GM12872 (cell line): ENCODE measurements at regions not wholly inside any gene's neighbourhood (a gene's known extent, or its start where the extent isn't known, plus 50 kb on each side); places are given as distances from the start of the nearest gene placed in this dataset.

Experiments used
- TF ChIP-seq, protein P1 (sequence below): IDR thresholded peaks from 3 replicates; pipeline ENCODE4 v1.5.1; 2011; ENCODE audit warnings: low read depth, mild to moderate bottlenecking, low read length, moderate library complexity; ENCODE audit not compliant: insufficient read depth

DNA sequence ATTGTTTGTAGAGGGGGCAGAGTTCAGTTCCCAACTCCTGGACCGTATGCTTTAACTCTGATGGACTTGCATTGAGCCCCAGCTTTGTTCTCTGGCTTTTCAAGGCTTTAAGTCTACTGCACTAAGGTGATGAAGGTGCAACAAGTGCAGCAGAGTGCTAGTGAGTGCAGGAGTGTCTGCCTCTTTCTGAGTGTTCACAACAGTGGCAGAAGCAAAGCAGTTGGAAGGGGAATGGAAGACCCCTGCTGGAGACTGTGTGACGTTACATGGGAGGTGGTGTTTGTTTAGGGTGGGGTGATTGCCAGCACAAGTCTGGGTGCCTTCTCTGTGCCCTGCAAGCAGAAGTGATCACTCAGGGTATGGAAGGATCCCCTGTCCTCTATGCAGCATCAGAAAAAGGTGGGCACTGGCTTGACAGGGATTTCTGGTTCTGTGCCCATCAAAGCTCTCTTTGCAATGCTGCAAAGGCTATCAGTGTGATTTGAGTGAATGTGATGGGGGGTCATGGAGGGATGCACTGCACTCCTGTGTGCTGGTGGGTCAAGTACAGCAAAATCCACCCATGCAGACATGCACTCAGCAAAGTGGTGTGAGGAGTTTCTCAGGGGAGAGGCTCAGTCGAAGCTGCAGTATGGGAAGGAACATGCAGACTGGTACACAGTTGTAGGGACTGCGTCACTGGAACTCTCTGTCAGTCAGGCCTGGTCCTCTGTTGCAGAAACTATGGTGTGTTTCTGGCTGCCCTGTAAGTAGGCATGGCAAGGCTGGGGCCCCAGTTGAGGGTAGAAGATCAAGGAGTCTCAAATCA is 70.9 kb upstream of the UGT2B7 start:
- TF ChIP-seq, protein P1, sequence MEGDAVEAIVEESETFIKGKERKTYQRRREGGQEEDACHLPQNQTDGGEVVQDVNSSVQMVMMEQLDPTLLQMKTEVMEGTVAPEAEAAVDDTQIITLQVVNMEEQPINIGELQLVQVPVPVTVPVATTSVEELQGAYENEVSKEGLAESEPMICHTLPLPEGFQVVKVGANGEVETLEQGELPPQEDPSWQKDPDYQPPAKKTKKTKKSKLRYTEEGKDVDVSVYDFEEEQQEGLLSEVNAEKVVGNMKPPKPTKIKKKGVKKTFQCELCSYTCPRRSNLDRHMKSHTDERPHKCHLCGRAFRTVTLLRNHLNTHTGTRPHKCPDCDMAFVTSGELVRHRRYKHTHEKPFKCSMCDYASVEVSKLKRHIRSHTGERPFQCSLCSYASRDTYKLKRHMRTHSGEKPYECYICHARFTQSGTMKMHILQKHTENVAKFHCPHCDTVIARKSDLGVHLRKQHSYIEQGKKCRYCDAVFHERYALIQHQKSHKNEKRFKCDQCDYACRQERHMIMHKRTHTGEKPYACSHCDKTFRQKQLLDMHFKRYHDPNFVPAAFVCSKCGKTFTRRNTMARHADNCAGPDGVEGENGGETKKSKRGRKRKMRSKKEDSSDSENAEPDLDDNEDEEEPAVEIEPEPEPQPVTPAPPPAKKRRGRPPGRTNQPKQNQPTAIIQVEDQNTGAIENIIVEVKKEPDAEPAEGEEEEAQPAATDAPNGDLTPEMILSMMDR: peak; percentile 79

GRCh38 chr4:69025999-69026387 is 70.3 kb upstream of the UGT2B7 start:
- TF ChIP-seq, protein P1: no peak

- TF ChIP-seq, protein P1: no peak
Measured at GRCh38 chr4:69026974-69027373, 69.3 kb upstream of the UGT2B7 start.

DNA sequence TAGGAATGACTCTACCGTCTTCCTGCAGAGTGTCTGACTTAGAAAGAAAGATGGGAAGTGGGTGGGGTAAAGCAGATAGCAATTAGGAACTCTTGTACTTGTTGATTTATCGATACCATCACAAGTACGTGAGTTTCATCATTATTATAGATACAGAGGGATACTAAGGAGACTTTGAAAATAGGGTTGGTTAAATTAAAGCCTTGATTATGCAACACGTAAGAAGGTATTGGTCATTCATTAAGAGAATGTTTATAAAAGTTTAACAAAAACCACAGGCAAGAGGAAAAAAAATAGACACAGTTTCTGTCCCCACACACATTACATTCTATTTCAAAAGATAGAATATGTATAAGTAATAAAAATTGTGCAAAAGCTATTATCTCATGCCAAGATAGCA is 65.9 kb upstream of the UGT2B7 start:
- TF ChIP-seq, protein P1: no peak

DNA sequence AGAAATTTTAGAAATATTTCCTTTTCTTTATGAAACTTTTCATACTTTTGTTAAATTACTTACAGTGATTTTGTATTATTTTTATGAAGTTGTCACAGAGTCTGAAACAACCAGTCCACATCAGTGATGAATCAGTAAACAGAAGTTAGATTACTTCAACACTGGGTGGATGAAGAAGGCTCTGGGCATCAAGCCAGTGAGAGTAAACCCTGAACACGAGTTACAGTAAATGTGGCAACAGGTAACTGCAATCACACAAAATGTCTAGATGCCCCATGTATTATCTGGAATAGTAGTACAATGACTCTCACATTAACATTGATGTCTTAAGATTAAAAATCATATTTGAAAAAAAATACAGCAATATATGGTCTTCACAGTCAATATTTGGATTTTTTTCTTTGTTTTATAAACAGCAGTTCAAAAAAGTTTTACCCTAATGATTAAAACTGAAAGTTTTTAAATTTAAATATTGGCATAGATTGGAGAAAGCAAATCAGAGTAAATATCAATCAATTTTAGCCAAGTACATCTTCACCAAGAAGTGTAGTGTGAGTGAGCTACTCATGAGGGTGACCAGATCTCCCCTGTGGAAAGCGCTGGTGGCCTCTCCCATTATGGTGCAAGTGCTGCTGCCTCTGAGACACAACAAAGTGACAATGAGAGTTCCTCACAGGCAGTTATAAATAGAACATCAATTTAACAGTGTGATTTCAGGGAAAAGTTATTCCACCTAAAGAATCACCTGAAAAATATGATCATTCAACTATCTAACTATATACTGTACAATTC is 63.2 kb upstream of the UGT2B7 start:
- TF ChIP-seq, protein P1: no peak

DNA sequence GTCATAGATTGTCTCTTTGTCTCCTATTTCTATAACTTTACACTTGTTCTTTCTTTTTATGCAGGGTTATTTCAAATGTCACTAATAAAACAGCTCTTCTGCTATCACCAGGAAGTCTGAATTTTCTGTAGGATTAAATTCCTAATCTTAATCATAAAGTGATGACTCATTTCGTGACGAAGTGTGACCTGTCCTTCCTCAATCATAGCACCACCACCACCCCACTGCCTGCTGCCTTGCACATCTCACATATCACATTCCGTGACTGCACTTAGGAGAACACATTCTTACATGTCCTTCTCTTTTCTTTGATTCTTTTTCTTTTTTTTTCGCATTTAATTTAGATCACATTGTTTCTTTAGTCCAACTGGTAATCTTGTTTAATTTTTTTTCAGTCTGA is 57.7 kb upstream of the UGT2B7 start:
- TF ChIP-seq, protein P1: no peak

GRCh38 chr4:69039071-69039470 is 57.2 kb upstream of the UGT2B7 start:
- TF ChIP-seq, protein P1: no peak
